Inflammatory macrophage (primary cell): ENCODE measurements at regions not wholly inside any gene's neighbourhood (a gene's known extent, or its start where the extent isn't known, plus 50 kb on each side); places are given as distances from the start of the nearest gene placed in this dataset.
"Not testable (repeated sequence)": the region's sequence is repeated elsewhere in the genome, so short reads cannot be mapped to it uniquely, and the experiment has no call there.

Experiments used
- DNase-seq, 2 donors: peaks; one replicate each; pipeline ENCODE4 v3.0.0-alpha.2; 2020 to 2022

GRCh38 chr1:192418552-192419285 is 101.9 kb downstream of the RGS21 start:
- DNase-seq: no peak

GRCh38 chr1:192430644-192431043 is 113.9 kb downstream of the RGS21 start:
- DNase-seq: no peak

GRCh38 chr1:192435704-192436103 is 118.9 kb downstream of the RGS21 start:
- no peak for DNase-seq

GRCh38 chr1:192436441-192437078 is 119.8 kb downstream of the RGS21 start:
- DNase-seq: no peak

- no peak for DNase-seq
Observed at GRCh38 chr1:192438737-192439136, 121.9 kb downstream of the RGS21 start.

GRCh38 chr1:192439373-192440025 is 122.7 kb downstream of the RGS21 start:
- DNase-seq: no peak

- DNase-seq: no peak
Observed at GRCh38 chr1:192441492-192441891, 124.7 kb downstream of the RGS21 start.

GRCh38 chr1:192442736-192443135 is 125.9 kb downstream of the RGS21 start:
- no peak for DNase-seq

- no peak for DNase-seq
Observed at GRCh38 chr1:192443616-192444015, 126.8 kb downstream of the RGS21 start.

GRCh38 chr1:192445241-192445640 is 128.4 kb downstream of the RGS21 start:
- DNase-seq: no peak

- peak; percentile 60 to 62 for DNase-seq
Observed at GRCh38 chr1:192445839-192446489, 129.2 kb downstream of the RGS21 start.

GRCh38 chr1:192448026-192448578 is 127.5 kb upstream of the RGS1 start:
- no peak for DNase-seq

GRCh38 chr1:192453360-192453992 is 122.1 kb upstream of the RGS1 start:
- peak; percentile 3 to 35 for DNase-seq

GRCh38 chr1:192459467-192459866 is 116.1 kb upstream of the RGS1 start:
- no peak for DNase-seq

- DNase-seq: no peak
Observed at GRCh38 chr1:192461684-192462083, 113.9 kb upstream of the RGS1 start.

- no peak for DNase-seq
Observed at GRCh38 chr1:192462616-192463015, 113.0 kb upstream of the RGS1 start.

GRCh38 chr1:192463661-192464060 is 111.9 kb upstream of the RGS1 start:
- no peak for DNase-seq

- not testable (repeated sequence) for DNase-seq
Observed at GRCh38 chr1:192465221-192465620, 110.4 kb upstream of the RGS1 start.

GRCh38 chr1:192474080-192474683 is 101.4 kb upstream of the RGS1 start:
- DNase-seq: peak; percentile 36 to 63

GRCh38 chr1:192475329-192475728 is 100.2 kb upstream of the RGS1 start:
- DNase-seq: no peak

GRCh38 chr1:192475970-192476369 is 99.6 kb upstream of the RGS1 start:
- DNase-seq: no peak

- DNase-seq: peak; percentile 94 to 95
Observed at GRCh38 chr1:192476802-192477298, 98.7 kb upstream of the RGS1 start.
